Breast epithelium (tissue), 4 donors: ENCODE measurements at regions not wholly inside any gene's neighbourhood (a gene's known extent, or its start where the extent isn't known, plus 50 kb on each side); places are given as distances from the start of the nearest gene placed in this dataset.

Experiments used
- DNase-seq, 2 donors: peaks; one replicate each; pipeline ENCODE4 v3.0.0-alpha.2; 2019; ENCODE audit warnings: low spot score in 2 of 2
- H3K27ac ChIP-seq, 2 donors: fragments of 200-600 bp; sonication (generic) in 1 of 2; one replicate each; pipeline ENCODE4 v1.5.1; 2016 to 2019; ENCODE audit warnings: mild to moderate bottlenecking in 1 of 2
- H3K27me3 ChIP-seq, 2 donors: fragments of 200-600 bp; sonication (generic) in 1 of 2; one replicate each; pipeline versions ENCODE4 v1.5.1 to v1.6.0; 2017 to 2019; ENCODE audit warnings: control low read depth in 1 of 2, mild to moderate bottlenecking in 1 of 2
- H3K36me3 ChIP-seq: fragments of 200-600 bp; one replicate; pipeline ENCODE4 v1.5.1; 2019
- H3K4me1 ChIP-seq, 2 donors: fragments of 200-600 bp; sonication (generic); one replicate each; pipeline ENCODE4 v1.5.1; 2016 to 2019; ENCODE audit warnings: control low read depth in 1 of 2
- H3K4me3 ChIP-seq, 3 donors: fragments of 200-600 bp; sonication (generic); 1 replicate in 2 of 3; 2 replicates in 1 of 3; pipeline ENCODE4 v1.5.1; 2016 to 2019; ENCODE audit warnings: mild to moderate bottlenecking in 3 of 3, moderate library complexity in 2 of 3
- H3K9me3 ChIP-seq, 2 donors: fragments of 200-600 bp; sonication (generic) in 1 of 2; one replicate each; pipeline ENCODE4 v1.5.1; 2016 to 2019; ENCODE audit warnings: control low read depth in 1 of 2
- POLR2A ChIP-seq: fragments of 450-650 bp; IDR thresholded peaks from one replicate; pipeline ENCODE4 v1.6.1; 2016; ENCODE audit warnings: antibody characterized with exemption, mild to moderate bottlenecking, moderate library complexity
- POLR2AphosphoS5 ChIP-seq, 3 donors: sonication (generic); formaldehyde crosslinking; IDR thresholded peaks; one replicate each; pipeline ENCODE4 v1.6.1; 2017; ENCODE audit warnings: antibody characterized with exemption in 3 of 3
- intact Hi-C: fragments of 100-400 bp; cut with DNase I; formaldehyde crosslinking; loops from one replicate; pipeline ENCODE4 v1.15.1; 2023; ENCODE audit warnings: low total_unique reads
- TF ChIP-seq, protein P1 (sequence below), 3 donors: fragments of 450-650 bp; IDR thresholded peaks; one replicate each; pipeline ENCODE4 v1.5.1; 2016 to 2017; ENCODE audit warnings: antibody characterized with exemption in 3 of 3, mild to moderate bottlenecking in 3 of 3, moderate library complexity in 3 of 3

DNA sequence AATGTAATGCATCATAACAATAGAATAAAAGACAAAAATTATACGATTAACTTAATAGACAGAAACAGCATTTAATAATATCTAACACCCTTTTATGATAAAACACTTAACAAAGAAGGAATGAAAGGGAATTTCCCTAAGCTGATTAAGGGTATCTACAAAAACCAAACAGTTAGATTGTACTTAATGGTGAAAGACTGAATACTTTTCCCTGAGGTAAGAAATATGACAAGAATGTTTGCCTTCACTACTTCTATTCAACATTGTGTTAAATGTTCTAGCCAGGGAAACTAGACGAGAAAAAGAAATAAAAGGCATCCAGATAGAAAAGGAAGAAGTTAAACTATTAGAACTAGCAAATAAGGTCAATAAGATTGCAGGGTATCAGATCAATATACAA, 276.9 kb downstream of the BAMBI start:
- Histone ChIP-seq H3K27me3 (no peaks in the 10 kb centered on the region), H3K9me3 (no peaks in the 10 kb centered on the region), H3K36me3 (no peaks in the 10 kb centered on the region), H3K4me3 (no peak overlapping the region), H3K27ac (no peak overlapping the region), H3K4me1 (no peaks in the 10 kb centered on the region)
- no peak for DNase-seq
- TF ChIP-seq POLR2A (no peak), POLR2AphosphoS5 (IDR thresholded peaks at IDR 0.05) (no peak)
- intact Hi-C loops = no loop called here

GRCh38 chr10:28958468-28958867, 281.1 kb downstream of the BAMBI start:
- intact Hi-C loops = no loop called here
- H3K4me1 ChIP-seq = no peaks in the 10 kb centered on the region
- TF ChIP-seq POLR2AphosphoS5 (IDR thresholded peaks at IDR 0.05) (no peak), POLR2A (no peak)
- TF ChIP-seq, protein P1, sequence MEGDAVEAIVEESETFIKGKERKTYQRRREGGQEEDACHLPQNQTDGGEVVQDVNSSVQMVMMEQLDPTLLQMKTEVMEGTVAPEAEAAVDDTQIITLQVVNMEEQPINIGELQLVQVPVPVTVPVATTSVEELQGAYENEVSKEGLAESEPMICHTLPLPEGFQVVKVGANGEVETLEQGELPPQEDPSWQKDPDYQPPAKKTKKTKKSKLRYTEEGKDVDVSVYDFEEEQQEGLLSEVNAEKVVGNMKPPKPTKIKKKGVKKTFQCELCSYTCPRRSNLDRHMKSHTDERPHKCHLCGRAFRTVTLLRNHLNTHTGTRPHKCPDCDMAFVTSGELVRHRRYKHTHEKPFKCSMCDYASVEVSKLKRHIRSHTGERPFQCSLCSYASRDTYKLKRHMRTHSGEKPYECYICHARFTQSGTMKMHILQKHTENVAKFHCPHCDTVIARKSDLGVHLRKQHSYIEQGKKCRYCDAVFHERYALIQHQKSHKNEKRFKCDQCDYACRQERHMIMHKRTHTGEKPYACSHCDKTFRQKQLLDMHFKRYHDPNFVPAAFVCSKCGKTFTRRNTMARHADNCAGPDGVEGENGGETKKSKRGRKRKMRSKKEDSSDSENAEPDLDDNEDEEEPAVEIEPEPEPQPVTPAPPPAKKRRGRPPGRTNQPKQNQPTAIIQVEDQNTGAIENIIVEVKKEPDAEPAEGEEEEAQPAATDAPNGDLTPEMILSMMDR (IDR thresholded peaks at IDR 0.05) = no peak
- H3K4me3 ChIP-seq = no peak overlapping the region
- H3K9me3 ChIP-seq = no peaks in the 10 kb centered on the region
- no peaks in the 10 kb centered on the region for H3K36me3 ChIP-seq
- H3K27me3 ChIP-seq = no peaks in the 10 kb centered on the region
- DNase-seq = no peak
- no peak overlapping the region for H3K27ac ChIP-seq

DNA sequence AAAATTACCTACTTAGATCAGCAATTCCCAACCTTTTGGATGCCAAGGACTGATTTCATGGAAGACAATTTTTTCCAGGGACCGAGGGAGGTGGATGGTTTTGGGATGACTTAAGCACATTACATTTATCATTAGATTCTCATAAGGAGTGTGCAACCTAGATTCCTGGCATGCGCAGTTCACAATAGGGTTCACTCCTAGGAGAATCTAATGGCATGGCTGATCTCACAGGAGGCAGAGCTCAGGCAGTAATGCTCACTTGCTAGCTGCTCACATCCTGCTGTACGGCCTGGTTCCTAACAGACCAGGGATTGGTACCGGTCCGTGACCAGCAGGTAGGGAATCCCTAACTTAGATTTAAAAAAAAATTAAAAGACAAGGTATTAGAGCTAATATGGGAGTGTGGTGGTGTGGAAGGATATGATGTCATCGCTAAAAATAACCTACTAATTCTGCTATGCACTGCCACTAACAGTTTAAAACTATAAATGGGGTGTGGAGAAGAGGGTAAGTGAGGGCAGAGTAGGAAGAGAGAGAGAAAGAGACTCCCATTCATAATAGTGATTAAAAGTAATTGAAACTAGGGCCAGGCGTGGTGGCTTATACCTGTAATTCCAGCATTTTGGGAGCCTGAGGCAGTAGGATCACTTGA, 282.7 kb downstream of the BAMBI start:
- intact Hi-C loops = no loop called here
- no peak overlapping the region for H3K4me3 ChIP-seq
- H3K36me3 ChIP-seq = no peaks in the 10 kb centered on the region
- H3K27ac ChIP-seq = no peak overlapping the region
- TF ChIP-seq POLR2A (no peak), POLR2AphosphoS5 (IDR thresholded peaks at IDR 0.05) (no peak)
- TF ChIP-seq, protein P1 (IDR thresholded peaks at IDR 0.05) = no peak
- no peaks in the 10 kb centered on the region for H3K27me3 ChIP-seq
- H3K4me1 ChIP-seq = no peaks in the 10 kb centered on the region
- no peaks in the 10 kb centered on the region for H3K9me3 ChIP-seq
- no peak for DNase-seq

- no peak for DNase-seq
- Histone ChIP-seq H3K27me3 (no peaks in the 10 kb centered on the region), H3K36me3 (no peaks in the 10 kb centered on the region), H3K4me1 (no peaks in the 10 kb centered on the region), H3K9me3 (no peaks in the 10 kb centered on the region), H3K4me3 (no peak overlapping the region), H3K27ac (no peak overlapping the region)
- TF ChIP-seq POLR2A = no peak
- TF ChIP-seq, protein P1 (IDR thresholded peaks at IDR 0.05) = no peak
- TF ChIP-seq POLR2AphosphoS5 (IDR thresholded peaks at IDR 0.05) = no peak
- intact Hi-C loops = no loop called here
Observed at GRCh38 chr10:28962768-28963167, 285.4 kb downstream of the BAMBI start.

GRCh38 chr10:28963539-28964221, 286.4 kb downstream of the BAMBI start:
- Histone ChIP-seq H3K9me3 (no peaks in the 10 kb centered on the region), H3K27ac (no peak overlapping the region), H3K36me3 (no peaks in the 10 kb centered on the region), H3K4me1 (no peaks in the 10 kb centered on the region), H3K27me3 (no peaks in the 10 kb centered on the region), H3K4me3 (no peak overlapping the region)
- DNase-seq = no peak
- intact Hi-C loops = no loop called here
- TF ChIP-seq, protein P1 (IDR thresholded peaks at IDR 0.05) = no peak
- no peak for TF ChIP-seq POLR2A
